Dendritic cell treated with granulocyte-macrophage colony-stimulating factor and Interleukin-4, amounts not matched to agents 40 ng/mL and 50 ng/mL, for 4 days (primary cell): ENCODE measurements at regions not wholly inside any gene's neighbourhood (a gene's known extent, or its start where the extent isn't known, plus 50 kb on each side); places are given as distances from the start of the nearest gene placed in this dataset.

ENCODE experiments used
- H3K27ac Mint-ChIP-seq: one replicate; pipeline ENCODE4 v1.8.0; 2022; ENCODE audit warnings: mild to moderate bottlenecking, mixed read lengths
- H3K27me3 Mint-ChIP-seq: one replicate; pipeline ENCODE4 v1.8.0; 2022; ENCODE audit warnings: mild to moderate bottlenecking, mixed read lengths
- H3K36me3 Mint-ChIP-seq: one replicate; pipeline ENCODE4 v1.8.0; 2022; ENCODE audit warnings: low read depth, mixed read lengths
- H3K4me1 Mint-ChIP-seq: one replicate; pipeline ENCODE4 v1.8.0; 2022; ENCODE audit warnings: low read depth, mixed read lengths
- H3K4me3 Mint-ChIP-seq: one replicate; pipeline ENCODE4 v1.8.0; 2022; ENCODE audit warnings: mild to moderate bottlenecking, moderate library complexity, mixed read lengths
- H3K9me3 Mint-ChIP-seq: one replicate; pipeline ENCODE4 v1.8.0; 2022; ENCODE audit warnings: mixed read lengths
- intact Hi-C: fragments of 100-400 bp; cut with micrococcal nuclease; formaldehyde crosslinking; loops from one replicate; pipeline ENCODE4 v1.15.0; 2022

GRCh38 chr15:77749998-77750540 is 117.4 kb upstream of the LINGO1 start:
- Mint-ChIP-seq H3K9me3 (no peaks in the 10 kb centered on the region), H3K4me1 (no peaks in the 10 kb centered on the region), H3K27ac (no peak overlapping the region), H3K36me3 (no peaks in the 10 kb centered on the region), H3K27me3 (peaks cover 3% of the 10 kb centered on the region), H3K4me3 (no peak overlapping the region)
- intact Hi-C loops: no loop called here

GRCh38 chr15:77749236-77749997 is 116.7 kb upstream of the LINGO1 start:
- H3K36me3 Mint-ChIP-seq: no peaks in the 10 kb centered on the region

GRCh38 chr15:77748078-77749064 is 115.7 kb upstream of the LINGO1 start:
- Mint-ChIP-seq H3K4me3 (no peak overlapping the region), H3K9me3 (no peaks in the 10 kb centered on the region), H3K27me3 (peaks cover 3% of the 10 kb centered on the region), H3K36me3 (no peaks in the 10 kb centered on the region), H3K27ac (no peak overlapping the region), H3K4me1 (no peaks in the 10 kb centered on the region)
- intact Hi-C loops: no loop called here

More at GRCh38 chr15:77749236-77749997, 116.7 kb upstream of the LINGO1 start:
- H3K27me3 Mint-ChIP-seq: peaks cover 3% of the 10 kb centered on the region
- intact Hi-C loops: no loop called here
- H3K9me3 Mint-ChIP-seq: no peaks in the 10 kb centered on the region
- H3K4me1 Mint-ChIP-seq: no peaks in the 10 kb centered on the region
- H3K27ac Mint-ChIP-seq: no peak overlapping the region
- H3K4me3 Mint-ChIP-seq: no peak overlapping the region

GRCh38 chr15:77747175-77748077 is 114.7 kb upstream of the LINGO1 start:
- intact Hi-C loops: no loop called here
- Mint-ChIP-seq H3K4me1 (no peaks in the 10 kb centered on the region), H3K4me3 (no peak overlapping the region), H3K27me3 (peaks cover 3% of the 10 kb centered on the region), H3K9me3 (no peaks in the 10 kb centered on the region), H3K36me3 (no peaks in the 10 kb centered on the region), H3K27ac (no peak overlapping the region)

GRCh38 chr15:77746254-77747174 is 113.8 kb upstream of the LINGO1 start:
- Mint-ChIP-seq H3K36me3 (no peaks in the 10 kb centered on the region), H3K27ac (no peak overlapping the region), H3K9me3 (no peaks in the 10 kb centered on the region), H3K4me3 (no peak overlapping the region), H3K27me3 (peaks cover 3% of the 10 kb centered on the region), H3K4me1 (no peaks in the 10 kb centered on the region)
- intact Hi-C loops: no loop called here

GRCh38 chr15:77744398-77744797 is 111.7 kb upstream of the LINGO1 start:
- H3K9me3 Mint-ChIP-seq: no peaks in the 10 kb centered on the region
- H3K27me3 Mint-ChIP-seq: peaks cover 5% of the 10 kb centered on the region
- no peak overlapping the region for H3K4me3 Mint-ChIP-seq
- no peaks in the 10 kb centered on the region for H3K36me3 Mint-ChIP-seq
- H3K27ac Mint-ChIP-seq: no peak overlapping the region
- H3K4me1 Mint-ChIP-seq: no peaks in the 10 kb centered on the region
- intact Hi-C loops: no loop called here

GRCh38 chr15:77742570-77742969 is 109.9 kb upstream of the LINGO1 start:
- Mint-ChIP-seq H3K27me3 (peaks cover 18% of the 10 kb centered on the region), H3K27ac (no peak overlapping the region), H3K36me3 (no peaks in the 10 kb centered on the region), H3K9me3 (no peaks in the 10 kb centered on the region), H3K4me3 (no peak overlapping the region), H3K4me1 (peaks cover 4% of the 10 kb centered on the region)
- intact Hi-C loops: no loop called here

- Mint-ChIP-seq H3K27me3 (peaks cover 15% of the 10 kb centered on the region), H3K27ac (no peak overlapping the region), H3K9me3 (no peaks in the 10 kb centered on the region), H3K4me1 (peaks cover 8% of the 10 kb centered on the region), H3K36me3 (no peaks in the 10 kb centered on the region), H3K4me3 (no peak overlapping the region)
- intact Hi-C loops: no loop called here
Observed at GRCh38 chr15:77742127-77742526, 109.4 kb upstream of the LINGO1 start.

- Mint-ChIP-seq H3K4me1 (peaks cover 10% of the 10 kb centered on the region), H3K36me3 (no peaks in the 10 kb centered on the region), H3K4me3 (no peak overlapping the region), H3K27me3 (peaks cover 15% of the 10 kb centered on the region), H3K27ac (no peak overlapping the region), H3K9me3 (no peaks in the 10 kb centered on the region)
- intact Hi-C loops: no loop called here
Observed at GRCh38 chr15:77741106-77741505, 108.4 kb upstream of the LINGO1 start.

- H3K27ac Mint-ChIP-seq: no peak overlapping the region
Observed at GRCh38 chr15:77739591-77740378, 107.1 kb upstream of the LINGO1 start.

GRCh38 chr15:77738441-77739302 is 106.0 kb upstream of the LINGO1 start:
- intact Hi-C loops: no loop called here
- Mint-ChIP-seq H3K4me1 (peaks cover 10% of the 10 kb centered on the region), H3K27me3 (peaks cover 15% of the 10 kb centered on the region), H3K4me3 (no peak overlapping the region), H3K9me3 (no peaks in the 10 kb centered on the region), H3K36me3 (no peaks in the 10 kb centered on the region), H3K27ac (no peak overlapping the region)

More at GRCh38 chr15:77739591-77740378, 107.1 kb upstream of the LINGO1 start:
- Mint-ChIP-seq H3K27me3 (peaks cover 15% of the 10 kb centered on the region), H3K9me3 (no peaks in the 10 kb centered on the region), H3K36me3 (no peaks in the 10 kb centered on the region), H3K4me1 (peaks cover 10% of the 10 kb centered on the region), H3K4me3 (no peak overlapping the region)
- intact Hi-C loops: no loop called here
